ENCODE measurements at regions not wholly inside any gene's neighbourhood (a gene's known extent, or its start where the extent isn't known, plus 50 kb on each side); places are given as distances from the start of the nearest gene placed in this dataset.
A peak's percentile ranks its signal among the peaks of the same experiment; 100 is the strongest.

GRCh38 chr2:136215449-136215848 lies 97.5 kb upstream of the CXCR4 start:
- DNase-seq = no peak
- H3K36me3 ChIP-seq (ENCODE audit: insufficient read depth, low read length) = no peaks in the 10 kb centered on the region
- no peak overlapping the region for H3K9ac ChIP-seq (ENCODE audit: low read length)
- H4K20me1 ChIP-seq (ENCODE audit: insufficient read depth, low read depth, low read length) = peaks cover 33% of the 10 kb centered on the region; the same call in 1 of the 2 replicates
- no peak overlapping the region for H3K4me3 ChIP-seq (ENCODE audit: low read length)
- H3K27me3 ChIP-seq (ENCODE audit: low read length) = no peaks in the 10 kb centered on the region
- no peak overlapping the region for H2AFZ ChIP-seq (ENCODE audit: low read length)
- H3K9me3 ChIP-seq (ENCODE audit: low read length) = no peaks in the 10 kb centered on the region
- no peaks in the 10 kb centered on the region for H3K79me2 ChIP-seq (ENCODE audit: low read length)
- H3K4me2 ChIP-seq (ENCODE audit: low read depth, low read length, poor library complexity, severe bottlenecking) = no peak overlapping the region
- H3K9me2 ChIP-seq (replicated peaks; ENCODE audit: insufficient read depth, low read length) = no peaks in the 10 kb centered on the region
- peaks cover 16% of the 10 kb centered on the region for H3K4me1 ChIP-seq (ENCODE audit: low read length)
- no peak overlapping the region for H3K27ac ChIP-seq (ENCODE audit: low read length)

DNA sequence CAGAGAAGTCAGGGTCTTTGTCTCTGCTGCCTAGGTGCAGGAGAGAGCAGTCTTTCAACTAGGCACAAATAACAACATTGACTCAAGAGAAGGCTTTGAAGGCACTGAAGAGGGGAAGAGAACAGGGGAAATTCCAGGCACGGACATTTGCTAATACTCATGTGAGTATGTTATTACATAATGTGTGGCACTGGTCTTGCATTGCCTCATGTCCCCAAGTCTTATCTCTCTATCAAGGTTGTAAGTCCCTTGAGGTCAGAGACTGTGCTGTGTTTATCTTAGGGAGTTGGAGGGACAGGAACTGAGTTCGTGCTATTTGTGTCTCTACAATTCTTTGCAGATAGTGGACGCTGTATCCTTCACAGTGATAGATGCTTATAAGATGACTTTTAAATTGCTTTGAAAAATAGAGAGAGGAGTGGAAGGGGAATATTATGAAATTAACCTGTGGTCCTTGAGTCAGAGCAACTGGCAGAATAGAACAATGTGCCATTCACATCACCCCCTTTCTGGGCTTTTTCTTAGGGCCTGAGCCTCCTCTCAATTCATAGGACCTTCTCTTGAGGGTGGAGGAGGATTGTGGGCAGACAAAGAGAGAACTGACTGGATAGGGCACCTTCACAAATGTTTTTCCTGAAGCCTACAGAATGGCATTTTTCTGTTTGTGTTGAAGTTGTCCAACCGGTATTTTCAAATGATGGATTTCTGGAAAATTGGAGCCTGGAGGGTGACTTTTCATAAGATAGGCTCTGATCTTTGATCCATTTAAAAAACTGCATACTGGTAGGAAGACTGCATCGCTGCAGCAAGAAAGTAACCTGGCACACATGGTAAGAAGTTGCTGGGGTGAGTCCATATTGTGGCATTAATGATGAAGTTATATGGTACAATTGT lies 96.6 kb upstream of the CXCR4 start:
- no peak overlapping the region for H3K4me3 ChIP-seq (ENCODE audit: low read length)
- peaks cover 16% of the 10 kb centered on the region for H3K4me1 ChIP-seq (ENCODE audit: low read length)

GRCh38 chr2:136213836-136214235 lies 95.9 kb upstream of the CXCR4 start:
- Histone ChIP-seq H3K27ac (ENCODE audit: low read length) (no peak overlapping the region), H3K4me1 (ENCODE audit: low read length) (peaks cover 16% of the 10 kb centered on the region), H3K4me2 (ENCODE audit: low read depth, low read length, poor library complexity, severe bottlenecking) (peak overlapping the region; percentile 6), H4K20me1 (ENCODE audit: insufficient read depth, low read depth, low read length) (peaks cover 31% of the 10 kb centered on the region; the same call in 1 of the 2 replicates), H3K9me3 (ENCODE audit: low read length) (no peaks in the 10 kb centered on the region), H3K79me2 (ENCODE audit: low read length) (no peaks in the 10 kb centered on the region), H3K9me2 (replicated peaks; ENCODE audit: insufficient read depth, low read length) (no peaks in the 10 kb centered on the region), H3K9ac (ENCODE audit: low read length) (no peak overlapping the region), H2AFZ (ENCODE audit: low read length) (no peak overlapping the region), H3K27me3 (ENCODE audit: low read length) (no peaks in the 10 kb centered on the region), H3K4me3 (ENCODE audit: low read length) (no peak overlapping the region), H3K36me3 (ENCODE audit: insufficient read depth, low read length) (no peaks in the 10 kb centered on the region)
- DNase-seq = no peak

More for the DNA sequence above, 96.6 kb upstream of the CXCR4 start:
- Histone ChIP-seq H3K79me2 (ENCODE audit: low read length) (no peaks in the 10 kb centered on the region), H4K20me1 (ENCODE audit: insufficient read depth, low read depth, low read length) (peaks cover 31% of the 10 kb centered on the region; the same call in 1 of the 2 replicates), H3K9me3 (ENCODE audit: low read length) (no peaks in the 10 kb centered on the region), H3K36me3 (ENCODE audit: insufficient read depth, low read length) (no peaks in the 10 kb centered on the region), H3K27me3 (ENCODE audit: low read length) (no peaks in the 10 kb centered on the region), H3K4me2 (ENCODE audit: low read depth, low read length, poor library complexity, severe bottlenecking) (no peak overlapping the region), H3K9me2 (replicated peaks; ENCODE audit: insufficient read depth, low read length) (no peaks in the 10 kb centered on the region), H2AFZ (ENCODE audit: low read length) (no peak overlapping the region), H3K9ac (ENCODE audit: low read length) (no peak overlapping the region), H3K27ac (ENCODE audit: low read length) (no peak overlapping the region)
- no peak for DNase-seq

- no peak overlapping the region for H2AFZ ChIP-seq (ENCODE audit: low read length)
- no peak overlapping the region for H3K27ac ChIP-seq (ENCODE audit: low read length)
- H3K4me1 ChIP-seq (ENCODE audit: low read length) = peaks cover 23% of the 10 kb centered on the region
- peaks cover 31% of the 10 kb centered on the region; the same call in 1 of the 2 replicates for H4K20me1 ChIP-seq (ENCODE audit: insufficient read depth, low read depth, low read length)
- H3K4me3 ChIP-seq (ENCODE audit: low read length) = no peak overlapping the region
- H3K79me2 ChIP-seq (ENCODE audit: low read length) = no peaks in the 10 kb centered on the region
- peak; percentile 90 for DNase-seq
- no peak overlapping the region for H3K9ac ChIP-seq (ENCODE audit: low read length)
- H3K36me3 ChIP-seq (ENCODE audit: insufficient read depth, low read length) = no peaks in the 10 kb centered on the region
- no peak overlapping the region for H3K4me2 ChIP-seq (ENCODE audit: low read depth, low read length, poor library complexity, severe bottlenecking)
- no peaks in the 10 kb centered on the region for H3K9me2 ChIP-seq (replicated peaks; ENCODE audit: insufficient read depth, low read length)
- H3K9me3 ChIP-seq (ENCODE audit: low read length) = no peaks in the 10 kb centered on the region
- peaks cover 4% of the 10 kb centered on the region; the same call in 1 of the 2 replicates for H3K27me3 ChIP-seq (ENCODE audit: low read length)
Measured at GRCh38 chr2:136212426-136213378, 94.8 kb upstream of the CXCR4 start.

GRCh38 chr2:136211701-136212100 lies 93.8 kb upstream of the CXCR4 start:
- H2AFZ ChIP-seq (ENCODE audit: low read length) = no peak overlapping the region
- H3K79me2 ChIP-seq (ENCODE audit: low read length) = no peaks in the 10 kb centered on the region
- peaks cover 4% of the 10 kb centered on the region; the same call in 1 of the 2 replicates for H3K27me3 ChIP-seq (ENCODE audit: low read length)
- peaks cover 33% of the 10 kb centered on the region for H3K4me1 ChIP-seq (ENCODE audit: low read length)
- no peak for DNase-seq
- no peak overlapping the region for H3K4me3 ChIP-seq (ENCODE audit: low read length)
- no peaks in the 10 kb centered on the region for H3K36me3 ChIP-seq (ENCODE audit: insufficient read depth, low read length)
- H3K9me3 ChIP-seq (ENCODE audit: low read length) = no peaks in the 10 kb centered on the region
- no peak overlapping the region for H3K9ac ChIP-seq (ENCODE audit: low read length)
- no peaks in the 10 kb centered on the region for H3K9me2 ChIP-seq (replicated peaks; ENCODE audit: insufficient read depth, low read length)
- no peak overlapping the region for H3K27ac ChIP-seq (ENCODE audit: low read length)
- no peak overlapping the region for H3K4me2 ChIP-seq (ENCODE audit: low read depth, low read length, poor library complexity, severe bottlenecking)
- peaks cover 35% of the 10 kb centered on the region; the same call in 1 of the 2 replicates for H4K20me1 ChIP-seq (ENCODE audit: insufficient read depth, low read depth, low read length)

DNA sequence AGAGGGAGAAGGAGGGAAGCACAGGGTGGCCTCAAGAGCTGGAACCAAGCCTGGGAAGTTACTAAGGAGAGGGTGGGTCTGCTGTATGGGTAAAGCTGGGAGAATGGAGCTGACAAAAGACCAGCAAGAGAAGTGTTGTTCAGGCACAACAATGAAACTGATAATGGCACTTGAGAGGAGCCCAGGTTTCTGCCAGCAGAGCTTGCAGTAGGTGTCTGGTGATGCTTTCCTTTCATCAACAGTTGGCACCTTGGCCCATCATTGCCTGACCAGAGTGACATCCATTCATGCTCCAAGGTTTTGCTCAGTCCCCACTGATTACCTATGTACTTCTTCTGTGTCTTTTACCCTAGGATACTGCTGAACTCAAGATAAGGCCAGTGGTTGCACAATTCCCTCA lies 92.9 kb upstream of the CXCR4 start:
- Histone ChIP-seq H3K9me3 (ENCODE audit: low read length) (no peaks in the 10 kb centered on the region), H3K4me2 (ENCODE audit: low read depth, low read length, poor library complexity, severe bottlenecking) (no peak overlapping the region), H4K20me1 (ENCODE audit: insufficient read depth, low read depth, low read length) (peaks cover 35% of the 10 kb centered on the region; the same call in 1 of the 2 replicates), H3K4me3 (ENCODE audit: low read length) (no peak overlapping the region), H3K27me3 (ENCODE audit: low read length) (peaks cover 4% of the 10 kb centered on the region; the same call in 1 of the 2 replicates), H3K9me2 (replicated peaks; ENCODE audit: insufficient read depth, low read length) (no peaks in the 10 kb centered on the region), H2AFZ (ENCODE audit: low read length) (no peak overlapping the region), H3K79me2 (ENCODE audit: low read length) (no peaks in the 10 kb centered on the region), H3K36me3 (ENCODE audit: insufficient read depth, low read length) (no peaks in the 10 kb centered on the region), H3K27ac (ENCODE audit: low read length) (no peak overlapping the region), H3K4me1 (ENCODE audit: low read length) (peaks cover 41% of the 10 kb centered on the region), H3K9ac (ENCODE audit: low read length) (no peak overlapping the region)
- DNase-seq = no peak

- Histone ChIP-seq H3K9ac (ENCODE audit: low read length) (no peak overlapping the region), H4K20me1 (ENCODE audit: insufficient read depth, low read depth, low read length) (peaks cover 33% of the 10 kb centered on the region; the same call in 1 of the 2 replicates), H3K9me3 (ENCODE audit: low read length) (no peaks in the 10 kb centered on the region), H3K27me3 (ENCODE audit: low read length) (peaks cover 4% of the 10 kb centered on the region; the same call in 1 of the 2 replicates), H3K4me2 (ENCODE audit: low read depth, low read length, poor library complexity, severe bottlenecking) (no peak overlapping the region), H3K4me1 (ENCODE audit: low read length) (peaks cover 45% of the 10 kb centered on the region), H3K4me3 (ENCODE audit: low read length) (no peak overlapping the region), H2AFZ (ENCODE audit: low read length) (no peak overlapping the region), H3K9me2 (replicated peaks; ENCODE audit: insufficient read depth, low read length) (no peaks in the 10 kb centered on the region), H3K79me2 (ENCODE audit: low read length) (no peaks in the 10 kb centered on the region), H3K27ac (ENCODE audit: low read length) (no peak overlapping the region), H3K36me3 (ENCODE audit: insufficient read depth, low read length) (no peaks in the 10 kb centered on the region)
- DNase-seq = no peak
Measured at GRCh38 chr2:136210455-136210805, 92.5 kb upstream of the CXCR4 start.
